ENCODE measurements at regions not wholly inside any gene's neighbourhood (a gene's known extent, or its start where the extent isn't known, plus 50 kb on each side); places are given as distances from the start of the nearest gene placed in this dataset.

DNA sequence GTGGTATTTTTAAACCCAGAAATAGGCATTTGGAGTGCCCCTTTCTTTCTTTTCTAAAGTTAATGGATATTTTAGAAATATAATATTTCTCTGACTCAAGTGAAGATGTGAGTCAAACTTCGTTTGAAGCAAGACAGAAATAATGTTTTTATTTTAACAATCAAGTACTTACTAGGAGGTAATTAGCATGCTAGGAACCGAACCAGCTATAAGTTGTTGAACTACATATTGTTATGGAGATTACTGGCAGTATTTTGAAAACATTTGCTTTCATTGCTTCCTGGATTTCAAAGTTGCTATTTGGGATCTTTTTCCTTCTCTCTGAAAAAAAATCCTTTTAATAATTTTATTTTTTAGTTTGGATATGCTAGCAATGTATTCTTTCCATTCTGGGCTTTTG is 225.2 kb downstream of the NEDD1 start:
- Histone ChIP-seq H3K27ac (ENCODE audit: low read depth, low read length, poor library complexity, severe bottlenecking) (no peak overlapping the region), H3K4me1 (ENCODE audit: insufficient read depth, low read length, poor library complexity, severe bottlenecking) (no peaks in the 10 kb centered on the region)
- CTCF ChIA-PET = no interaction called here

DNA sequence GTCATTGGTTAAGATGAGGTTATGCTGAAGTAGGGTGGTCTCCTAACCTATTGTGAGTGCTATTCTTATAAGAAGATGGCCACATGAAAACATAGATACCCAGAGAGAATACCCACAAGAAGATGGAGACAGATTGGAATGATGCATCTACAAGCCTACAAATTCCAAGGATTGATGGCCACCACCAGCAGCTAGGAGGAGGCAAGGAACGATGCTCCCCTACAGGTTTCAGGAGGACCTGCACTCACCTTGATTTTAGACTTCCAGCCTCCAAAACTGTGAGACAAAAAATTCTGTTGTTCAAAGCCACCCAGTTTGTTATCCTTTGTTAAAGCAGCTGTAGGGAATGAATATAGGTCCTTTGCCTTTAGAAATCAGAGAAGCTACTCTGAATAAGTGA is 227.4 kb downstream of the NEDD1 start:
- BruUV-seq (replicated peaks) = no TSS peak
- no peak for TF ChIP-seq EZH2 (IDR thresholded peaks at IDR 0.05; ENCODE audit: borderline replicate concordance, low read depth, low read length, poor library complexity, severe bottlenecking)
- TF ChIP-seq, protein P1, sequence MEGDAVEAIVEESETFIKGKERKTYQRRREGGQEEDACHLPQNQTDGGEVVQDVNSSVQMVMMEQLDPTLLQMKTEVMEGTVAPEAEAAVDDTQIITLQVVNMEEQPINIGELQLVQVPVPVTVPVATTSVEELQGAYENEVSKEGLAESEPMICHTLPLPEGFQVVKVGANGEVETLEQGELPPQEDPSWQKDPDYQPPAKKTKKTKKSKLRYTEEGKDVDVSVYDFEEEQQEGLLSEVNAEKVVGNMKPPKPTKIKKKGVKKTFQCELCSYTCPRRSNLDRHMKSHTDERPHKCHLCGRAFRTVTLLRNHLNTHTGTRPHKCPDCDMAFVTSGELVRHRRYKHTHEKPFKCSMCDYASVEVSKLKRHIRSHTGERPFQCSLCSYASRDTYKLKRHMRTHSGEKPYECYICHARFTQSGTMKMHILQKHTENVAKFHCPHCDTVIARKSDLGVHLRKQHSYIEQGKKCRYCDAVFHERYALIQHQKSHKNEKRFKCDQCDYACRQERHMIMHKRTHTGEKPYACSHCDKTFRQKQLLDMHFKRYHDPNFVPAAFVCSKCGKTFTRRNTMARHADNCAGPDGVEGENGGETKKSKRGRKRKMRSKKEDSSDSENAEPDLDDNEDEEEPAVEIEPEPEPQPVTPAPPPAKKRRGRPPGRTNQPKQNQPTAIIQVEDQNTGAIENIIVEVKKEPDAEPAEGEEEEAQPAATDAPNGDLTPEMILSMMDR (conservative IDR thresholded peaks at IDR 0.05; ENCODE audit: low read depth, low read length) = no peak
- Histone ChIP-seq H3K9me3 (ENCODE audit: low read depth, low read length, poor library complexity, severe bottlenecking) (no peaks in the 10 kb centered on the region), H3K4me1 (ENCODE audit: insufficient read depth, low read length, poor library complexity, severe bottlenecking) (no peaks in the 10 kb centered on the region), H3K36me3 (ENCODE audit: insufficient read depth, low read length, poor library complexity, severe bottlenecking) (no peaks in the 10 kb centered on the region), H3K27ac (ENCODE audit: low read depth, low read length, poor library complexity, severe bottlenecking) (no peak overlapping the region), H3K4me3 (ENCODE audit: low read depth, low read length, poor library complexity, severe bottlenecking) (no peak overlapping the region), H3K27me3 (replicated peaks; ENCODE audit: insufficient read depth, low read depth, low read length, poor library complexity) (peaks cover 15% of the 10 kb centered on the region)
- POLR2A ChIA-PET (ENCODE audit: low non-redundant PET) = no interaction called here
- intact Hi-C loops (cut with micrococcal nuclease; ENCODE audit: unreplicated experiment) = no loop called here
- CTCF ChIA-PET = no interaction called here
- DNase-seq (ENCODE audit: low spot score) = no peak

More for the DNA sequence above, 225.2 kb downstream of the NEDD1 start:
- H3K9me3 ChIP-seq (ENCODE audit: low read depth, low read length, poor library complexity, severe bottlenecking) = no peaks in the 10 kb centered on the region
- intact Hi-C loops (cut with micrococcal nuclease; ENCODE audit: unreplicated experiment) = no loop called here
- H3K4me3 ChIP-seq (ENCODE audit: low read depth, low read length, poor library complexity, severe bottlenecking) = no peak overlapping the region
- BruUV-seq (replicated peaks) = no TSS peak
- DNase-seq (ENCODE audit: low spot score) = no peak
- H3K36me3 ChIP-seq (ENCODE audit: insufficient read depth, low read length, poor library complexity, severe bottlenecking) = no peaks in the 10 kb centered on the region
- TF ChIP-seq, protein P1 (conservative IDR thresholded peaks at IDR 0.05; ENCODE audit: low read depth, low read length) = no peak
- no peak for TF ChIP-seq EZH2 (IDR thresholded peaks at IDR 0.05; ENCODE audit: borderline replicate concordance, low read depth, low read length, poor library complexity, severe bottlenecking)
- peaks cover 17% of the 10 kb centered on the region for H3K27me3 ChIP-seq (replicated peaks; ENCODE audit: insufficient read depth, low read depth, low read length, poor library complexity)
- POLR2A ChIA-PET (ENCODE audit: low non-redundant PET) = no interaction called here

DNA sequence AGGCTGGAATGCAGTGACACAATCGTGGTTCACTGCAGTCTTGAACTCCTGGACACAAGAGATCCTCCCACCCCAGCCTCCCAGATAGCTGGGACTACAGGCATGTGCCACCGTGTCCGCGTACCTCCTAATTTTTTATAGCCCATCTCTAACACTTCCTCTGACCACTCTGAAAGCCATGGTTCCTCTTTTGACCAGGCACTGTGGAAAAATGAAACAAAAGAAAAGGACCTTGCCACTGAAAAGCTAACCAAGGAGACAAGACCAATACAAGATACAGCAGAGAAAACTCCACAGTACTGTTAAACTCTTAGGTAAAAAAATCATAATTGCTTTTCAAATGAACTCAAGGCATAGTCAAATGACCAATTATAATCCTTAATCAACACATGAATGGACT is 233.3 kb downstream of the NEDD1 start:
- no TSS peak for BruUV-seq (replicated peaks)
- Histone ChIP-seq H3K27ac (ENCODE audit: low read depth, low read length, poor library complexity, severe bottlenecking) (no peak overlapping the region), H3K9me3 (ENCODE audit: low read depth, low read length, poor library complexity, severe bottlenecking) (no peaks in the 10 kb centered on the region), H3K4me1 (ENCODE audit: insufficient read depth, low read length, poor library complexity, severe bottlenecking) (no peaks in the 10 kb centered on the region), H3K27me3 (replicated peaks; ENCODE audit: insufficient read depth, low read depth, low read length, poor library complexity) (peaks cover 56% of the 10 kb centered on the region), H3K4me3 (ENCODE audit: low read depth, low read length, poor library complexity, severe bottlenecking) (no peak overlapping the region), H3K36me3 (ENCODE audit: insufficient read depth, low read length, poor library complexity, severe bottlenecking) (no peaks in the 10 kb centered on the region)
- intact Hi-C loops (cut with micrococcal nuclease; ENCODE audit: unreplicated experiment) = no loop called here
- POLR2A ChIA-PET (ENCODE audit: low non-redundant PET) = no interaction called here
- TF ChIP-seq, protein P1 (conservative IDR thresholded peaks at IDR 0.05; ENCODE audit: low read depth, low read length) = no peak
- TF ChIP-seq EZH2 (IDR thresholded peaks at IDR 0.05; ENCODE audit: borderline replicate concordance, low read depth, low read length, poor library complexity, severe bottlenecking) = no peak
- CTCF ChIA-PET = no interaction called here
- DNase-seq (ENCODE audit: low spot score) = no peak

All from A673 (cell line).